Astrocyte of the cerebellum (primary cell): ENCODE measurements at regions not wholly inside any gene's neighbourhood (a gene's known extent, or its start where the extent isn't known, plus 50 kb on each side); places are given as distances from the start of the nearest gene placed in this dataset.
A peak's percentile ranks its signal among the peaks of the same experiment; 100 is the strongest.

ENCODE experiments used
- DNase-seq: peaks from one replicate; pipeline ENCODE4 v3.0.0-alpha.2; 2011; ENCODE audit warnings: low read depth
- H3K4me3 ChIP-seq: 2 replicates; pipeline ENCODE4 v1.5.1; 2011; ENCODE audit warnings: mild to moderate bottlenecking, low read depth, low read length, moderate library complexity
- in situ Hi-C: cut with HindIII; loops from 2 replicates; pipeline ENCODE4 v1.10.0; 2017; ENCODE audit warnings: low sequenced_read_pairs
- TF ChIP-seq, protein P1 (sequence below): IDR thresholded peaks from 2 replicates; pipeline ENCODE4 v1.5.1; 2012; ENCODE audit warnings: low read length, low read depth, moderate library complexity, mild to moderate bottlenecking; ENCODE audit errors: missing control alignments

DNA sequence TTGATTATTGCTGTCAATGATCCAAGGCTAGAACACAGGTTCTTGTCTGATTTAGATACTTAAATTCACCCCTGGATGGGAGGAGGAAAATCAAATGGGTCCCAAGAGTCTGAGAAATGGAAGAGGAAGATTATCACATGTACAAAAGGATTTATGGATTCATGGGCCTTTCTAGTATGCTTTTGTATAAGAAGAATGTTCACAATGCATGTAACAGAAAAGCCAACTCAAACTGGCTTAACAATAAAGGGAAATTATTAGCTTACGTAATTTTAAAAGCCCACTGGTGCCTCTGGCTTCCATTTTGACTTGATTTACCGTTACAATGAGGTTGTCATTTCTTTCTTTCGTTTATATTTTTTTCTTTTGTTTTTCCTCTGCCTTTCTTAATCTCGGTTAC lies 782.5 kb upstream of the GRM7 start:
- DNase-seq: no peak
- no peak overlapping the region for H3K4me3 ChIP-seq
- TF ChIP-seq, protein P1, sequence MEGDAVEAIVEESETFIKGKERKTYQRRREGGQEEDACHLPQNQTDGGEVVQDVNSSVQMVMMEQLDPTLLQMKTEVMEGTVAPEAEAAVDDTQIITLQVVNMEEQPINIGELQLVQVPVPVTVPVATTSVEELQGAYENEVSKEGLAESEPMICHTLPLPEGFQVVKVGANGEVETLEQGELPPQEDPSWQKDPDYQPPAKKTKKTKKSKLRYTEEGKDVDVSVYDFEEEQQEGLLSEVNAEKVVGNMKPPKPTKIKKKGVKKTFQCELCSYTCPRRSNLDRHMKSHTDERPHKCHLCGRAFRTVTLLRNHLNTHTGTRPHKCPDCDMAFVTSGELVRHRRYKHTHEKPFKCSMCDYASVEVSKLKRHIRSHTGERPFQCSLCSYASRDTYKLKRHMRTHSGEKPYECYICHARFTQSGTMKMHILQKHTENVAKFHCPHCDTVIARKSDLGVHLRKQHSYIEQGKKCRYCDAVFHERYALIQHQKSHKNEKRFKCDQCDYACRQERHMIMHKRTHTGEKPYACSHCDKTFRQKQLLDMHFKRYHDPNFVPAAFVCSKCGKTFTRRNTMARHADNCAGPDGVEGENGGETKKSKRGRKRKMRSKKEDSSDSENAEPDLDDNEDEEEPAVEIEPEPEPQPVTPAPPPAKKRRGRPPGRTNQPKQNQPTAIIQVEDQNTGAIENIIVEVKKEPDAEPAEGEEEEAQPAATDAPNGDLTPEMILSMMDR: no peak
- in situ Hi-C loops: no loop called here

DNA sequence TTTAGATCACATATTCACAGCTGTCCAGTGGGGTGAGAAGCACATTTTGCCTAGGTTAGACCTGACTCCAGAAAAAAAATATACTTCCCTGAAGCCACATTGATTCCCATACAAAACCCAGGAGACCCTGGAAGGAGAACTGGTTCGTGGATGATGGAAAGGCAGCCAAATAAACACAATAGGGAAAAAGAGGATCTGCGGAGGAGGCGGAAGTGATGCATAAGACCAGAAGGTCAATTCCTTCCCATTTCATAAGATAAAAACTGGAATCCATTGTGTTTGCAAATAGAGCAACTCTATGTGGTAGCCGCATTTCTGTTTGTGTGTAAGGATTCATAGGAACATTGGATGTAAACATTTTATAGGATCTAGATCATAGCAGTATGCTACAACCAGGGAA lies 781.9 kb upstream of the GRM7 start:
- DNase-seq: no peak
- in situ Hi-C loops: no loop called here
- TF ChIP-seq, protein P1: no peak
- H3K4me3 ChIP-seq: no peak overlapping the region

DNA sequence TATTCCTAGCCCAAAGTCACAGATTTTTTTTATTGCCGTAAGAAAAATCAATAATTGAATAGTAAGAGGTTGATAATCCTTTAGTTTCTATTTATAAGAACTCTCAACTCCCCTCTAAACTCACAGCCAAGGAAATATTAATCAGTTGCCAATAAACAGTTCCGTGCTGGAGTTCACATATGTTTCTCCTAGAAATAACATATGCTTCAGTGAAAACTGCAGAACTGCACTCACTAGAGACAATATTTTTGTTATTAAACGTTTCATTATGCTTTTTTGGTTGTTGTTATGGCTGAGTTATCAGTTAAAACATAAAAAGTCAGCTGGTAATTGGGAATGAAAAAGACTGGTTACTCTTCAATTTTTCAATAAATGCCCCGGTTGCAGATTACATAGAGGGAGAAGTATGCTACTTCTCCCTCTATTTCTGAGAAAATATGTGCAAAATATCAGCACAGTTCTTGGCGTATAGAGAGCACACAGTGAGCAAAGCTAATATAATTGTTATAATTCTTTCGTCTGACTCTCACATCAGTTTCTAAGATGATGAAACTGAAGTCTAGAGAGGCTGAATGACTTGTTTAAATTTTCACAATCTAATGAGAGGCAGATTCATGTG lies 781.2 kb upstream of the GRM7 start:
- in situ Hi-C loops: no loop called here
- DNase-seq: no peak
- no peak overlapping the region for H3K4me3 ChIP-seq
- TF ChIP-seq, protein P1: no peak

DNA sequence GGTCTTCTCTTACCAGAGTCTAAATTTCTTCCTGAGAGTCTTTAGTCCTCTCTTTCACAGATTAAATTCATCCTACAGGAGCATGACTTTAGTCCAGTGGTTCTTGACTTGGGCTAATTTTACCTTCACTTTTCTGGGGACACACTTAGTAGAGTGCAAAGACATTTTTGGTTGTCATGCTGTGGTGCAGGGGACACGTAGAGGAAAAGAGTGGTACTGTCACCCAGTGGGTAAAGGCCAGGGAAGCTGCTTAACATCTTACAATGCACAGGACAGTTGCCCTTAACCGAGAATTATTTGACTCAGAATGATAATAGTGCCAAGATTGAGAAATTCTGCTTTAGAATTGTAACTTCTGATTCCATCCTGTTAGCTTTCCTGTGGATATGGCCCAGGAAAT lies 772.5 kb upstream of the GRM7 start:
- TF ChIP-seq, protein P1: no peak
- in situ Hi-C loops: no loop called here
- no peak for DNase-seq
- no peak overlapping the region for H3K4me3 ChIP-seq

DNA sequence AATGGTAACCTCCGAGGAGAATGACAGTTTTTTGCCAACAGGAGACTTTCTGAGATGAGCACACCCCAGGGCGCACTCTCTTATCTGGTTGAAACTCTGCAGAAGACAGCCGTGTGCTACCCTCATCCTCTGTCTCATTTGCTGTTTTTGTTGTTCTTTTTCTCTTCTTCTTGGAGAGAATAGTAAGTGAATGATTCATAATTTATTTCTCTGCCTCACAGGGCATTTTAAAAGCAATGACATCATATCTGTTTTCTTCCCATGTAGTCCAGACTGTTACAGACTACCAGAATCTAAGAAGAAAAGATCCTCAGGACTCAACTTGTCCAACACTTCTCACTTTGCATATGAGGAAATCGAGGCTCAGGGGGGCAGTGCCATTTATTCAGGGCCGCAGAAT lies 771.1 kb upstream of the GRM7 start:
- H3K4me3 ChIP-seq: no peak overlapping the region
- TF ChIP-seq, protein P1: no peak
- DNase-seq: peak; percentile 11
- in situ Hi-C loops: no loop called here

DNA sequence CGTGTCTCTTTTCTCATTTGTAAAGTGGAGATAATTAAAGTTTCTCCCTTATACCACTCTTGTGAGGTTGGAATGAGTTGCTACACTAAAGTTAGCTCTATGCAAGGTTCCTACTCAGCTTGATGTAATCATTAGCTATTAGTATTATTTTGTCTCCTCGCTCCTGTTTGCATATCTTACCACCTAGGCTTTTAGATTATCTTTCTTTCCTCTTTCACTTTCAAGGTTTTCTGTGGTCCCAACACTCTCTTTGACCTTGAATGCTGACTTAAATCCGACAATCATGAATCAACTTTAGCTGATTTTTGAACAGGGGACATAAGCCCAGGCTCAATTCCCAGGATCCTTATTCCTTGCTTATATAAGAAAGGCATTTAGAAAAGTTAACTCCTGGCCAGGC lies 769.7 kb upstream of the GRM7 start:
- in situ Hi-C loops: no loop called here
- TF ChIP-seq, protein P1: no peak
- H3K4me3 ChIP-seq: no peak overlapping the region
- DNase-seq: no peak

DNA sequence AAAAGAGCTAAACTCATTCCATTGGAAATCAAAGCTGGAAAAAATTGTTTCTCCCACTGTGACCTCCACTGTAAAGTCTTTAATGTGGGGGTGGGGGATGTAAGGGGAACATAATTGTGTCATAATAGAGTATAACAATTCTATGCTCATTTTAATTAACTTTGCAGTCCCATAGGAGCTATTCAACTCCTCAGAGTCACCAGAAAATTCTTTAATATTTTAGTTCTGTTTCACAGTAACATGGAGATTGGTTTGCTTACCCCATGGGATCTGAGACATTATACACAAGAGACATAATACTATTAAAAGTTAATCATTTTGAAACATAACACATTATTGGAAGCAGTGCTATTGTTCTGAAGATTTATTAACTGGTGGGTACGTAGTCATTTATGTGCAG lies 765.9 kb upstream of the GRM7 start:
- no peak for DNase-seq
- in situ Hi-C loops: no loop called here
- H3K4me3 ChIP-seq: no peak overlapping the region
- TF ChIP-seq, protein P1: no peak
